GM20000 (cell line): ENCODE measurements at regions not wholly inside any gene's neighbourhood (a gene's known extent, or its start where the extent isn't known, plus 50 kb on each side); places are given as distances from the start of the nearest gene placed in this dataset.
"Not testable (repeated sequence)": the region's sequence is repeated elsewhere in the genome, so short reads cannot be mapped to it uniquely, and the experiment has no call there.

Experiments
- DNase-seq: peaks from one replicate; pipeline ENCODE4 v3.0.0; 2012; ENCODE audit warnings: low spot score
- CTCF ChIP-seq: IDR thresholded peaks from 2 replicates; pipeline ENCODE4 v1.5.1; 2012; ENCODE audit warnings: mild to moderate bottlenecking, control low read depth; ENCODE audit errors: extremely low read depth, missing control alignments

GRCh38 chr9:29575219-29575618 is 2001.9 kb upstream of the C9orf72 start:
- no peak for TF ChIP-seq CTCF
- DNase-seq = no peak

GRCh38 chr9:29588361-29588760 is 2015.1 kb upstream of the C9orf72 start:
- DNase-seq = no peak
- no peak for TF ChIP-seq CTCF

- TF ChIP-seq CTCF = no peak
- no peak for DNase-seq
Measured at GRCh38 chr9:29609282-29609681, 2036.0 kb upstream of the C9orf72 start.

GRCh38 chr9:29613773-29614172 is 2040.5 kb upstream of the C9orf72 start:
- no peak for DNase-seq
- TF ChIP-seq CTCF = no peak

GRCh38 chr9:29616844-29617243 is 2043.6 kb upstream of the C9orf72 start:
- TF ChIP-seq CTCF = no peak
- no peak for DNase-seq

- DNase-seq = no peak
- no peak for TF ChIP-seq CTCF
Measured at GRCh38 chr9:29625292-29625731, 2052.0 kb upstream of the C9orf72 start.

- no peak for TF ChIP-seq CTCF
- DNase-seq = no peak
Measured at GRCh38 chr9:29625931-29626330, 2052.7 kb upstream of the C9orf72 start.

- not testable (repeated sequence) for DNase-seq
Measured at GRCh38 chr9:29628856-29629255, 2055.6 kb upstream of the C9orf72 start.
